HCT116 (cell line): ENCODE measurements at regions not wholly inside any gene's neighbourhood (a gene's known extent, or its start where the extent isn't known, plus 50 kb on each side); places are given as distances from the start of the nearest gene placed in this dataset.

Experiments used
- ATAC-seq: fragments of 200-7000 bp; cut with Tn5 transposase; 2 replicates; pipeline ENCODE4 v1.9.1; 2020; ENCODE audit warnings: mild to moderate bottlenecking, moderate library complexity
- BruUV-seq: library from RNA; stranded (reverse); fragments of 400-500 nt; replicated peaks from 2 replicates; lab custom pipeline; 2021; lab: Mats Ljungman, UMichigan
- CTCF ChIA-PET: fragments of 300-600 bp; sonication (Branson Sonifier 250); formaldehyde crosslinking; loops from one replicate; lab custom pipeline; 2021; ENCODE audit warnings: antibody characterized with exemption; lab: Charles Lee
- POLR2A ChIA-PET: fragments of 300-600, 350-600 bp; sonication (Branson Sonifier 250); formaldehyde crosslinking; loops from one replicate; lab custom pipeline; 2021; ENCODE audit warnings: antibody characterized with exemption; lab: Charles Lee
- RAD21 ChIA-PET, 2 experiments: fragments of 300-600 bp; sonication (Branson Sonifier 250); formaldehyde crosslinking; loops; one replicate each; lab custom pipeline; 2023; ENCODE audit warnings: low total read pairs in 2 of 2; ENCODE audit not compliant: uncharacterized antibody in 2 of 2, unreplicated experiment in 2 of 2, low non-redundant PET in 1 of 2; lab: Charles Lee
- DNase-seq: peaks from one replicate; pipeline ENCODE4 v3.0.0-alpha.2; 2010; ENCODE audit warnings: low read depth, low spot score
- H2AFZ ChIP-seq: fragments of 200-600 bp; shearing (Covaris generic), sonication (generic); 2 replicates; pipeline ENCODE4 v1.6.1; 2017; ENCODE audit warnings: low read depth, mixed run types, mixed read lengths, antibody characterized with exemption, low read length; ENCODE audit not compliant: poor library complexity, severe bottlenecking
- H3K27ac ChIP-seq: 2 replicates; pipeline ENCODE4 v1.5.1; 2012; ENCODE audit warnings: low read depth, low read length
- H3K27me3 ChIP-seq: fragments of 200-600 bp; sonication (generic); 2 replicates; pipeline ENCODE4 v1.6.1; 2016; ENCODE audit warnings: mixed run types, low read length, mixed read lengths; ENCODE audit not compliant: insufficient read depth
- H3K36me3 ChIP-seq, 2 experiments: fragments of 200-500 bp in 1 of 2; fragments of 200-600 bp in 1 of 2; sonication (Bioruptor generic) in 1 of 2; sonication (generic) in 1 of 2; 2 replicates each; pipeline versions ENCODE4 v1.5.1 to v1.6.1; 2014 to 2016; ENCODE audit warnings: low read length in 2 of 2, inconsistent platforms in 1 of 2, mixed read lengths in 1 of 2, mixed run types in 1 of 2; ENCODE audit not compliant: insufficient read depth in 2 of 2, control insufficient read depth in 1 of 2
- H3K4me1 ChIP-seq, 2 experiments: fragments of 200-600 bp in 1 of 2; sonication (generic) in 1 of 2; 2 replicates each; pipeline versions ENCODE4 v1.5.1 to v1.6.1; 2012 to 2017; ENCODE audit warnings: low read length in 2 of 2, inconsistent platforms in 1 of 2, mild to moderate bottlenecking in 1 of 2, mixed read lengths in 1 of 2, mixed run types in 1 of 2, moderate library complexity in 1 of 2; ENCODE audit not compliant: insufficient read depth in 2 of 2, control insufficient read depth in 1 of 2
- H3K4me2 ChIP-seq: fragments of 200-600 bp; sonication (generic); 2 replicates; pipeline ENCODE4 v1.6.1; 2017; ENCODE audit warnings: mixed run types, low read length, mixed read lengths
- H3K4me3 ChIP-seq, 2 experiments: fragments of 200-600 bp in 1 of 2; sonication (generic) in 1 of 2; replicated peaks in 1 of 2; 2 replicates each; pipeline ENCODE4 v1.5.1; 2011 to 2016; ENCODE audit warnings: low read length in 2 of 2, control low read depth in 1 of 2, low read depth in 1 of 2, mild to moderate bottlenecking in 1 of 2, mixed read lengths in 1 of 2, mixed run types in 1 of 2
- H3K79me2 ChIP-seq: fragments of 200-600 bp; sonication (generic); 2 replicates; pipeline ENCODE4 v1.6.1; 2017; ENCODE audit warnings: mild to moderate bottlenecking, mixed run types, low read length, moderate library complexity, mixed read lengths; ENCODE audit not compliant: insufficient read depth
- H3K9ac ChIP-seq: fragments of 200-600 bp; sonication (generic); 2 replicates; pipeline ENCODE4 v1.6.1; 2016; ENCODE audit warnings: low read length, mixed read lengths
- H3K9me2 ChIP-seq: fragments of 200-600 bp; sonication (generic), shearing (Covaris generic); 2 replicates; pipeline ENCODE4 v1.6.1; 2017; ENCODE audit warnings: mixed run types, mild to moderate bottlenecking, moderate library complexity; ENCODE audit not compliant: insufficient read depth
- H3K9me3 ChIP-seq, 2 experiments: fragments of 200-500 bp in 1 of 2; fragments of 200-600 bp in 1 of 2; sonication (Bioruptor generic) in 1 of 2; sonication (generic) in 1 of 2; 2 replicates each; pipeline ENCODE4 v1.6.1; 2014 to 2017; ENCODE audit warnings: low read length in 2 of 2, mixed read lengths in 2 of 2, inconsistent platforms in 1 of 2, low read depth in 1 of 2, mild to moderate bottlenecking in 1 of 2, mixed run types in 1 of 2, moderate library complexity in 1 of 2; ENCODE audit not compliant: control insufficient read depth in 1 of 2, insufficient read depth in 1 of 2
- H4K20me1 ChIP-seq: fragments of 200-600 bp; sonication (generic), shearing (Covaris generic); 2 replicates; pipeline ENCODE4 v1.6.1; 2017; ENCODE audit warnings: mixed run types, mild to moderate bottlenecking, moderate library complexity; ENCODE audit not compliant: insufficient read depth
- CBX3 ChIP-seq: IDR thresholded peaks from 2 replicates; pipeline ENCODE4 v1.6.1; 2012; ENCODE audit warnings: low read depth
- CEBPB ChIP-seq: IDR thresholded peaks from 2 replicates; pipeline ENCODE4 v1.6.1; 2012; ENCODE audit warnings: low read depth
- EGR1 ChIP-seq: IDR thresholded peaks from 2 replicates; pipeline ENCODE4 v1.6.1; 2012; ENCODE audit warnings: low read depth
- EZH2 ChIP-seq: fragments of 200-600 bp; sonication (generic); IDR thresholded peaks from 2 replicates; pipeline ENCODE4 v1.6.1; 2017; ENCODE audit warnings: antibody characterized with exemption, mixed run types
- FOSL1 ChIP-seq: IDR thresholded peaks from 2 replicates; pipeline ENCODE4 v1.6.1; 2012; ENCODE audit warnings: low read depth
- MAX ChIP-seq: IDR thresholded peaks from 2 replicates; pipeline ENCODE4 v1.6.1; 2012
- POLR2A ChIP-seq: IDR thresholded peaks from 2 replicates; pipeline ENCODE4 v1.7.0; 2011; ENCODE audit warnings: borderline replicate concordance; ENCODE audit not compliant: insufficient read depth, insufficient read length; ENCODE audit errors: extremely low read depth
- RAD21 ChIP-seq: IDR thresholded peaks from 2 replicates; pipeline ENCODE4 v1.6.1; 2012; ENCODE audit warnings: low read depth, mild to moderate bottlenecking
- TCF7L2 ChIP-seq: IDR thresholded peaks from 2 replicates; pipeline ENCODE4 v1.7.0; 2011; ENCODE audit warnings: borderline replicate concordance, inconsistent platforms; ENCODE audit not compliant: insufficient read depth, insufficient read length; ENCODE audit errors: extremely low read depth
- ZNF274 ChIP-seq: fragments of 200-500 bp; sonication (Bioruptor generic); IDR thresholded peaks from 2 replicates; pipeline ENCODE4 v1.6.1; 2014; ENCODE audit warnings: mild to moderate bottlenecking, low read depth, low read length, inconsistent platforms
- intact Hi-C: fragments of 100-400 bp; cut with micrococcal nuclease; formaldehyde crosslinking; loops from 2 replicates; pipeline ENCODE4 v1.10.0; 2022
- TF ChIP-seq, protein P1 (sequence below), 3 experiments: fragments of 200-600 bp in 1 of 3; sonication (generic) in 1 of 3; IDR thresholded peaks in 2 of 3; conservative IDR thresholded peaks in 1 of 3; 2 replicates each; pipeline ENCODE4 v1.5.1; 2012 to 2017; ENCODE audit warnings: low read depth in 2 of 3, low read length in 2 of 3, antibody characterized with exemption in 1 of 3, borderline replicate concordance in 1 of 3, control low read depth in 1 of 3, mild to moderate bottlenecking in 1 of 3, mixed read lengths in 1 of 3, mixed run types in 1 of 3, moderate library complexity in 1 of 3; ENCODE audit not compliant: insufficient read depth in 1 of 3
- TF ChIP-seq, protein P2 (sequence below): IDR thresholded peaks from 2 replicates; pipeline ENCODE4 v1.6.1; 2012; ENCODE audit warnings: low read depth
- TF ChIP-seq, protein P3 (sequence below): IDR thresholded peaks from 2 replicates; pipeline ENCODE4 v1.6.1; 2011; ENCODE audit warnings: mild to moderate bottlenecking, low read length, moderate library complexity; ENCODE audit not compliant: insufficient replicate concordance; ENCODE audit errors: extremely low read depth

- Histone ChIP-seq H3K9me2 (no peaks in the 10 kb centered on the region), H3K9me3 (peaks cover 0 to 7% of the 10 kb centered on the region in 2 experiments; a peak in 1 of 4 replicates), H3K4me3 (no peak overlapping the region), H3K36me3 (no peaks in the 10 kb centered on the region), H3K27me3 (no peaks in the 10 kb centered on the region)
- intact Hi-C loops = no loop called here
- ChIA-PET POLR2A (no interaction called here), RAD21 (no interaction called here)
- no peak for ATAC-seq
- no peak for TF ChIP-seq POLR2A
- no peak for TF ChIP-seq RAD21
- TF ChIP-seq ZNF274 = no peak
- no peak for TF ChIP-seq CEBPB
- TF ChIP-seq, protein P1, sequence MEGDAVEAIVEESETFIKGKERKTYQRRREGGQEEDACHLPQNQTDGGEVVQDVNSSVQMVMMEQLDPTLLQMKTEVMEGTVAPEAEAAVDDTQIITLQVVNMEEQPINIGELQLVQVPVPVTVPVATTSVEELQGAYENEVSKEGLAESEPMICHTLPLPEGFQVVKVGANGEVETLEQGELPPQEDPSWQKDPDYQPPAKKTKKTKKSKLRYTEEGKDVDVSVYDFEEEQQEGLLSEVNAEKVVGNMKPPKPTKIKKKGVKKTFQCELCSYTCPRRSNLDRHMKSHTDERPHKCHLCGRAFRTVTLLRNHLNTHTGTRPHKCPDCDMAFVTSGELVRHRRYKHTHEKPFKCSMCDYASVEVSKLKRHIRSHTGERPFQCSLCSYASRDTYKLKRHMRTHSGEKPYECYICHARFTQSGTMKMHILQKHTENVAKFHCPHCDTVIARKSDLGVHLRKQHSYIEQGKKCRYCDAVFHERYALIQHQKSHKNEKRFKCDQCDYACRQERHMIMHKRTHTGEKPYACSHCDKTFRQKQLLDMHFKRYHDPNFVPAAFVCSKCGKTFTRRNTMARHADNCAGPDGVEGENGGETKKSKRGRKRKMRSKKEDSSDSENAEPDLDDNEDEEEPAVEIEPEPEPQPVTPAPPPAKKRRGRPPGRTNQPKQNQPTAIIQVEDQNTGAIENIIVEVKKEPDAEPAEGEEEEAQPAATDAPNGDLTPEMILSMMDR (IDR thresholded peaks at IDR 0.05 in 2 of 3, conservative IDR thresholded peaks at IDR 0.05 in 1 of 3; ENCODE audit: borderline replicate concordance in 1 of 3, insufficient read depth in 1 of 3, low read depth in 2 of 3, low read length in 2 of 3) = no peak
- TF ChIP-seq, all 23 proteins: peak for 0
- H3K27ac ChIP-seq = no peak overlapping the region
- H3K4me1 ChIP-seq = no peaks in the 10 kb centered on the region
- CTCF ChIA-PET = no interaction called here
- H2AFZ ChIP-seq = no peak overlapping the region
- no peaks in the 10 kb centered on the region; the same call in 1 of the 2 replicates for H4K20me1 ChIP-seq
- no peaks in the 10 kb centered on the region for H3K79me2 ChIP-seq
- no peak for DNase-seq
- no peak overlapping the region for H3K4me2 ChIP-seq
- no TSS peak for BruUV-seq
- no peak overlapping the region for H3K9ac ChIP-seq
Measured at GRCh38 chr14:42877716-42878115, 1271.0 kb downstream of the LRFN5 start.

GRCh38 chr14:42872786-42873185 is 1266.1 kb downstream of the LRFN5 start:
- Histone ChIP-seq H3K4me2 (no peak overlapping the region), H3K9me2 (no peaks in the 10 kb centered on the region), H3K27me3 (no peaks in the 10 kb centered on the region), H4K20me1 (no peaks in the 10 kb centered on the region), H3K79me2 (no peaks in the 10 kb centered on the region), H3K4me1 (no peaks in the 10 kb centered on the region), H2AFZ (no peak overlapping the region), H3K4me3 (no peak overlapping the region), H3K9me3 (peaks cover 0 to 8% of the 10 kb centered on the region in 2 experiments; a peak in 1 of 4 replicates), H3K36me3 (no peaks in the 10 kb centered on the region), H3K27ac (no peak overlapping the region), H3K9ac (no peak overlapping the region)
- DNase-seq = no peak
- ChIA-PET CTCF (no interaction called here), POLR2A (no interaction called here), RAD21 (no interaction called here)
- no peak for ATAC-seq
- BruUV-seq = no TSS peak
- intact Hi-C loops = no loop called here
- TF ChIP-seq MAX (no peak), ZNF274 (no peak), CBX3 (no peak), TCF7L2 (no peak), EGR1 (no peak), EZH2 (no peak), FOSL1 (no peak)
- TF ChIP-seq, protein P2, sequence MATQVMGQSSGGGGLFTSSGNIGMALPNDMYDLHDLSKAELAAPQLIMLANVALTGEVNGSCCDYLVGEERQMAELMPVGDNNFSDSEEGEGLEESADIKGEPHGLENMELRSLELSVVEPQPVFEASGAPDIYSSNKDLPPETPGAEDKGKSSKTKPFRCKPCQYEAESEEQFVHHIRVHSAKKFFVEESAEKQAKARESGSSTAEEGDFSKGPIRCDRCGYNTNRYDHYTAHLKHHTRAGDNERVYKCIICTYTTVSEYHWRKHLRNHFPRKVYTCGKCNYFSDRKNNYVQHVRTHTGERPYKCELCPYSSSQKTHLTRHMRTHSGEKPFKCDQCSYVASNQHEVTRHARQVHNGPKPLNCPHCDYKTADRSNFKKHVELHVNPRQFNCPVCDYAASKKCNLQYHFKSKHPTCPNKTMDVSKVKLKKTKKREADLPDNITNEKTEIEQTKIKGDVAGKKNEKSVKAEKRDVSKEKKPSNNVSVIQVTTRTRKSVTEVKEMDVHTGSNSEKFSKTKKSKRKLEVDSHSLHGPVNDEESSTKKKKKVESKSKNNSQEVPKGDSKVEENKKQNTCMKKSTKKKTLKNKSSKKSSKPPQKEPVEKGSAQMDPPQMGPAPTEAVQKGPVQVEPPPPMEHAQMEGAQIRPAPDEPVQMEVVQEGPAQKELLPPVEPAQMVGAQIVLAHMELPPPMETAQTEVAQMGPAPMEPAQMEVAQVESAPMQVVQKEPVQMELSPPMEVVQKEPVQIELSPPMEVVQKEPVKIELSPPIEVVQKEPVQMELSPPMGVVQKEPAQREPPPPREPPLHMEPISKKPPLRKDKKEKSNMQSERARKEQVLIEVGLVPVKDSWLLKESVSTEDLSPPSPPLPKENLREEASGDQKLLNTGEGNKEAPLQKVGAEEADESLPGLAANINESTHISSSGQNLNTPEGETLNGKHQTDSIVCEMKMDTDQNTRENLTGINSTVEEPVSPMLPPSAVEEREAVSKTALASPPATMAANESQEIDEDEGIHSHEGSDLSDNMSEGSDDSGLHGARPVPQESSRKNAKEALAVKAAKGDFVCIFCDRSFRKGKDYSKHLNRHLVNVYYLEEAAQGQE = no peak
- TF ChIP-seq, protein P3, sequence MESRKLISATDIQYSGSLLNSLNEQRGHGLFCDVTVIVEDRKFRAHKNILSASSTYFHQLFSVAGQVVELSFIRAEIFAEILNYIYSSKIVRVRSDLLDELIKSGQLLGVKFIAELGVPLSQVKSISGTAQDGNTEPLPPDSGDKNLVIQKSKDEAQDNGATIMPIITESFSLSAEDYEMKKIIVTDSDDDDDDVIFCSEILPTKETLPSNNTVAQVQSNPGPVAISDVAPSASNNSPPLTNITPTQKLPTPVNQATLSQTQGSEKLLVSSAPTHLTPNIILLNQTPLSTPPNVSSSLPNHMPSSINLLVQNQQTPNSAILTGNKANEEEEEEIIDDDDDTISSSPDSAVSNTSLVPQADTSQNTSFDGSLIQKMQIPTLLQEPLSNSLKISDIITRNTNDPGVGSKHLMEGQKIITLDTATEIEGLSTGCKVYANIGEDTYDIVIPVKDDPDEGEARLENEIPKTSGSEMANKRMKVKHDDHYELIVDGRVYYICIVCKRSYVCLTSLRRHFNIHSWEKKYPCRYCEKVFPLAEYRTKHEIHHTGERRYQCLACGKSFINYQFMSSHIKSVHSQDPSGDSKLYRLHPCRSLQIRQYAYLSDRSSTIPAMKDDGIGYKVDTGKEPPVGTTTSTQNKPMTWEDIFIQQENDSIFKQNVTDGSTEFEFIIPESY = no peak
